GM23338 (cell line): ENCODE measurements at regions not wholly inside any gene's neighbourhood (a gene's known extent, or its start where the extent isn't known, plus 50 kb on each side); places are given as distances from the start of the nearest gene placed in this dataset.

Experiments used
- ATAC-seq: fragments of 200-7000 bp; cut with Tn5 transposase; 3 replicates; pipeline ENCODE4 v1.9.1; 2020
- DNase-seq: peaks from one replicate; pipeline ENCODE4 v3.0.0-alpha.2; 2015; ENCODE audit warnings: low spot score
- H2AFZ ChIP-seq: fragments of 200-600 bp; sonication (generic); 2 replicates; pipeline ENCODE4 v1.8.0; 2016; ENCODE audit warnings: antibody characterized with exemption, mild to moderate bottlenecking, moderate library complexity
- H3F3A ChIP-seq: fragments of 200-600 bp; sonication (generic); replicated peaks from 2 replicates; pipeline ENCODE4 v1.8.0; 2017; ENCODE audit warnings: antibody characterized with exemption, mixed run types, low read depth
- H3K27ac ChIP-seq: fragments of 200-600 bp; sonication (generic); 2 replicates; pipeline ENCODE4 v1.6.1; 2016; ENCODE audit warnings: low read depth
- H3K27me3 ChIP-seq: fragments of 200-600 bp; sonication (generic); 2 replicates; pipeline ENCODE4 v1.8.0; 2016; ENCODE audit warnings: mild to moderate bottlenecking, mixed run types, moderate library complexity; ENCODE audit not compliant: insufficient read depth
- H3K36me3 ChIP-seq: fragments of 200-600 bp; sonication (generic); 2 replicates; pipeline ENCODE4 v1.8.0; 2016; ENCODE audit warnings: mild to moderate bottlenecking; ENCODE audit not compliant: insufficient read depth
- H3K4me1 ChIP-seq: fragments of 200-600 bp; sonication (generic); 2 replicates; pipeline ENCODE4 v1.8.0; 2016; ENCODE audit warnings: mild to moderate bottlenecking, moderate library complexity; ENCODE audit not compliant: insufficient read depth
- H3K4me2 ChIP-seq: fragments of 200-600 bp; sonication (generic); 2 replicates; pipeline ENCODE4 v1.7.1; 2017; ENCODE audit warnings: mixed run types
- H3K4me3 ChIP-seq: fragments of 200-600 bp; sonication (generic); 2 replicates; pipeline ENCODE4 v1.6.1; 2016; ENCODE audit warnings: mixed run types
- H3K79me2 ChIP-seq: fragments of 200-600 bp; sonication (generic); replicated peaks from 2 replicates; pipeline ENCODE4 v1.8.0; 2017; ENCODE audit warnings: mild to moderate bottlenecking; ENCODE audit not compliant: insufficient read depth
- H3K9me2 ChIP-seq: fragments of 200-600 bp; sonication (generic); 2 replicates; pipeline ENCODE4 v1.8.0; 2017; ENCODE audit not compliant: insufficient read depth
- H4K20me1 ChIP-seq: fragments of 200-600 bp; sonication (generic); replicated peaks from 2 replicates; pipeline ENCODE4 v1.8.0; 2017; ENCODE audit warnings: mild to moderate bottlenecking; ENCODE audit not compliant: insufficient read depth
- H3K27ac Mint-ChIP-seq: 2 replicates; pipeline ENCODE4 v1.8.0; 2020; ENCODE audit warnings: inconsistent platforms, mild to moderate bottlenecking, moderate library complexity, mixed read lengths
- H3K27me3 Mint-ChIP-seq: 3 replicates; pipeline ENCODE4 v1.8.0; 2022; ENCODE audit warnings: low read depth, mild to moderate bottlenecking, moderate library complexity, mixed read lengths, inconsistent platforms; ENCODE audit not compliant: insufficient read depth, poor library complexity
- H3K36me3 Mint-ChIP-seq: 3 replicates; pipeline ENCODE4 v1.8.0; 2021; ENCODE audit warnings: low read depth, mild to moderate bottlenecking, inconsistent platforms, moderate library complexity, mixed read lengths
- H3K4me1 Mint-ChIP-seq: 3 replicates; pipeline ENCODE4 v1.8.0; 2020; ENCODE audit warnings: mild to moderate bottlenecking, inconsistent platforms, mixed read lengths
- H3K4me3 Mint-ChIP-seq: 3 replicates; pipeline ENCODE4 v1.8.0; 2021; ENCODE audit warnings: moderate library complexity, mild to moderate bottlenecking, inconsistent platforms, mixed read lengths
- H3K9me3 Mint-ChIP-seq: 3 replicates; pipeline ENCODE4 v1.8.0; 2020; ENCODE audit warnings: moderate library complexity, mild to moderate bottlenecking, inconsistent platforms, mixed read lengths
- CREB1 ChIP-seq: fragments of 250-450 bp; sonication (Bioruptor Pico); IDR thresholded peaks from 2 replicates; pipeline ENCODE4 v1.5.0; 2020; ENCODE audit warnings: low read depth, mild to moderate bottlenecking, moderate library complexity
- EZH2 ChIP-seq: fragments of 200-600 bp; sonication (generic); IDR thresholded peaks from one replicate; pipeline ENCODE4 v1.8.0; 2017; ENCODE audit warnings: antibody characterized with exemption, mild to moderate bottlenecking, low read depth; ENCODE audit not compliant: unreplicated experiment
- EZH2phosphoT487 ChIP-seq: fragments of 200-600 bp; sonication (generic); IDR thresholded peaks from one replicate; pipeline ENCODE4 v1.8.1; 2018; ENCODE audit warnings: antibody characterized with exemption; ENCODE audit not compliant: unreplicated experiment
- POLR2AphosphoS5 ChIP-seq: IDR thresholded peaks from 2 replicates; pipeline ENCODE4 v1.6.1; 2016; ENCODE audit warnings: antibody characterized with exemption, low read depth
- STAT1 ChIP-seq: IDR thresholded peaks from one replicate; pipeline ENCODE4 v1.6.1; 2016; ENCODE audit warnings: antibody characterized with exemption; ENCODE audit not compliant: unreplicated experiment
- ZNF114 ChIP-seq: fragments of 250-450 bp; sonication (Bioruptor Pico); IDR thresholded peaks from 2 replicates; pipeline ENCODE4 v1.5.0; 2020; ENCODE audit warnings: mild to moderate bottlenecking, moderate library complexity
- ZNF331 ChIP-seq: fragments of 250-450 bp; sonication (Bioruptor Pico); IDR thresholded peaks from 2 replicates; pipeline ENCODE4 v1.5.0; 2020; ENCODE audit warnings: low read depth, mild to moderate bottlenecking, moderate library complexity
- ZNF462 ChIP-seq: fragments of 250-450 bp; sonication (Bioruptor Pico); IDR thresholded peaks from 2 replicates; pipeline ENCODE4 v1.5.0; 2020; ENCODE audit warnings: mild to moderate bottlenecking, moderate library complexity
- TF ChIP-seq, protein P1 (sequence below), 2 experiments: fragments of 200-600 bp in 1 of 2; sonication (generic) in 1 of 2; conservative IDR thresholded peaks; 2 replicates each; pipeline versions ENCODE4 v1.5.1 to v1.6.1; 2016 to 2017; ENCODE audit warnings: antibody characterized with exemption in 2 of 2, low read depth in 2 of 2, mild to moderate bottlenecking in 2 of 2, moderate library complexity in 1 of 2

DNA sequence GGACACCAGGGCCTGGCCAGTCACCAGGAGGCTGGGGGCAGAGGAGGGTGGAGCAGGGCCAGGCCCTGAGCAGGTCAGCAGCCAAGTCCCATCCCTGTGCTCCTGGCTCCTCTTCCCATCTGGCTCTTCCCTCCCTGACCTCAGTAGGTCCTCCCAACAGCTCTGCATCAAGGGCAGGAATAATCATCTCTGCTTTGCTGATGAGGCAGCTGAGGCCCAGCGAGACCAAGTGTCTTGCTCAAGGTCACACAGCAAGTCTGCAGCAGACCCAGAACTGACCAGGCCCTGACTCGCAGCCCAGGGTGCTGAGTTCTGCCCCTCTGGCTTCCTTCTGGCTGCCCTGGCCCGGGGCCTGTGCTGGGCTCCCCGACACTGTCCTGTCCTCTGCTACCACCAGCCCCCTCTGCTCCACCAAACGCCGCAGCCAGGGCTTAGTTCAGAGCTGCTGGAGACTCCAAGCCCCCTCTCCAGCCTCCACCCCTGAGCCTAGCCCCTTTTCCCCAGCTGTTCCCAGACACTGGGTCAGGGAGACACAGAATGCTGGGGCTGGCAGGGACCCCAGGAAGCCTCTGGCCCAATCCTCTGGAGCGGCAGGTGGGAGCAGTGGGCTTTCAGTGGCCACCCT, 224.9 kb downstream of the PTPRU start (continued):
- no peak for TF ChIP-seq ZNF462 (CRISPR knock-in tag)

- H2AFZ ChIP-seq: no peak overlapping the region
- ATAC-seq (no peak), DNase-seq (no peak)
- no peak overlapping the region for H3K27ac Mint-ChIP-seq
- H3K79me2 ChIP-seq: no peaks in the 10 kb centered on the region
- no peaks in the 10 kb centered on the region for H4K20me1 ChIP-seq
- H3K4me3 ChIP-seq: no peak overlapping the region
- peaks cover 3% of the 10 kb centered on the region; the same call in 2 of the 3 replicates for H3K36me3 Mint-ChIP-seq
- H3K4me1 ChIP-seq: no peaks in the 10 kb centered on the region
- peaks cover 5% of the 10 kb centered on the region; the same call in 2 of the 3 replicates for H3K4me1 Mint-ChIP-seq
- no peak overlapping the region for H3K27ac ChIP-seq
- peaks cover 5% of the 10 kb centered on the region for H3K27me3 Mint-ChIP-seq
- no peaks in the 10 kb centered on the region for H3K36me3 ChIP-seq
- TF ChIP-seq EZH2phosphoT487: no peak
- no peak for TF ChIP-seq CREB1 (CRISPR knock-in tag)
- TF ChIP-seq ZNF331 (CRISPR knock-in tag): no peak
- no peak for TF ChIP-seq ZNF114
- TF ChIP-seq EZH2: no peak
- TF ChIP-seq STAT1: no peak
- TF ChIP-seq, protein P1, sequence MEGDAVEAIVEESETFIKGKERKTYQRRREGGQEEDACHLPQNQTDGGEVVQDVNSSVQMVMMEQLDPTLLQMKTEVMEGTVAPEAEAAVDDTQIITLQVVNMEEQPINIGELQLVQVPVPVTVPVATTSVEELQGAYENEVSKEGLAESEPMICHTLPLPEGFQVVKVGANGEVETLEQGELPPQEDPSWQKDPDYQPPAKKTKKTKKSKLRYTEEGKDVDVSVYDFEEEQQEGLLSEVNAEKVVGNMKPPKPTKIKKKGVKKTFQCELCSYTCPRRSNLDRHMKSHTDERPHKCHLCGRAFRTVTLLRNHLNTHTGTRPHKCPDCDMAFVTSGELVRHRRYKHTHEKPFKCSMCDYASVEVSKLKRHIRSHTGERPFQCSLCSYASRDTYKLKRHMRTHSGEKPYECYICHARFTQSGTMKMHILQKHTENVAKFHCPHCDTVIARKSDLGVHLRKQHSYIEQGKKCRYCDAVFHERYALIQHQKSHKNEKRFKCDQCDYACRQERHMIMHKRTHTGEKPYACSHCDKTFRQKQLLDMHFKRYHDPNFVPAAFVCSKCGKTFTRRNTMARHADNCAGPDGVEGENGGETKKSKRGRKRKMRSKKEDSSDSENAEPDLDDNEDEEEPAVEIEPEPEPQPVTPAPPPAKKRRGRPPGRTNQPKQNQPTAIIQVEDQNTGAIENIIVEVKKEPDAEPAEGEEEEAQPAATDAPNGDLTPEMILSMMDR (conservative IDR thresholded peaks at IDR 0.05; ENCODE audit: low read depth in 2 of 2): no peak
- TF ChIP-seq POLR2AphosphoS5: no peak
- H3K9me3 Mint-ChIP-seq: peaks cover 21% of the 10 kb centered on the region
- no peak overlapping the region for H3K4me2 ChIP-seq
- no peaks in the 10 kb centered on the region for H3F3A ChIP-seq
- no peak overlapping the region for H3K4me3 Mint-ChIP-seq
- H3K9me2 ChIP-seq: no peaks in the 10 kb centered on the region
- no peaks in the 10 kb centered on the region for H3K27me3 ChIP-seq
Measured at GRCh38 chr1:29460694-29461093, 224.4 kb downstream of the PTPRU start.
